ENCODE measurements at regions not wholly inside any gene's neighbourhood (a gene's known extent, or its start where the extent isn't known, plus 50 kb on each side); places are given as distances from the start of the nearest gene placed in this dataset.

- no peak for DNase-seq
- TF ChIP-seq POLR2A (IDR thresholded peaks at IDR 0.05; ENCODE audit: low read length) (no peak), GATA1 (IDR thresholded peaks at IDR 0.05; ENCODE audit: low read depth, low read length) (no peak)
Measured at GRCh38 chr4:33184657-33185290, 2464.6 kb downstream of the PCDH7 start.

- DNase-seq: no peak
- TF ChIP-seq GATA1 (IDR thresholded peaks at IDR 0.05; ENCODE audit: low read depth, low read length): no peak
- no peak for TF ChIP-seq POLR2A (IDR thresholded peaks at IDR 0.05; ENCODE audit: low read length)
Measured at GRCh38 chr4:33187035-33187434, 2466.9 kb downstream of the PCDH7 start.

GRCh38 chr4:33188733-33189132 lies 2468.6 kb downstream of the PCDH7 start:
- no peak for DNase-seq
- TF ChIP-seq GATA1 (IDR thresholded peaks at IDR 0.05; ENCODE audit: low read depth, low read length) (no peak), POLR2A (IDR thresholded peaks at IDR 0.05; ENCODE audit: low read length) (no peak)

- TF ChIP-seq POLR2A (IDR thresholded peaks at IDR 0.05; ENCODE audit: low read length): no peak
- DNase-seq: no peak
Measured at GRCh38 chr4:33189169-33189568, 2469.0 kb downstream of the PCDH7 start.

GRCh38 chr4:33193109-33193508 lies 2472.9 kb downstream of the PCDH7 start:
- DNase-seq: no peak

GRCh38 chr4:33200377-33200776 lies 2480.2 kb downstream of the PCDH7 start:
- TF ChIP-seq POLR2A (IDR thresholded peaks at IDR 0.05; ENCODE audit: low read length) (no peak), GATA1 (IDR thresholded peaks at IDR 0.05; ENCODE audit: low read depth, low read length) (no peak)
- DNase-seq: no peak

More at GRCh38 chr4:33193109-33193508, 2472.9 kb downstream of the PCDH7 start:
- TF ChIP-seq GATA1 (IDR thresholded peaks at IDR 0.05; ENCODE audit: low read depth, low read length) (no peak), POLR2A (IDR thresholded peaks at IDR 0.05; ENCODE audit: low read length) (no peak)

GRCh38 chr4:33218238-33218637 lies 2498.1 kb downstream of the PCDH7 start:
- TF ChIP-seq POLR2A (IDR thresholded peaks at IDR 0.05; ENCODE audit: low read length) (no peak), GATA1 (IDR thresholded peaks at IDR 0.05; ENCODE audit: low read depth, low read length) (no peak)

GRCh38 chr4:33226133-33226532 lies 2506.0 kb downstream of the PCDH7 start:
- DNase-seq: no peak
- TF ChIP-seq POLR2A (IDR thresholded peaks at IDR 0.05; ENCODE audit: low read length) (no peak), GATA1 (IDR thresholded peaks at IDR 0.05; ENCODE audit: low read depth, low read length) (no peak)

More at GRCh38 chr4:33218238-33218637, 2498.1 kb downstream of the PCDH7 start:
- DNase-seq: no peak

- no peak for DNase-seq
- TF ChIP-seq GATA1 (IDR thresholded peaks at IDR 0.05; ENCODE audit: low read depth, low read length) (no peak), POLR2A (IDR thresholded peaks at IDR 0.05; ENCODE audit: low read length) (no peak)
Measured at GRCh38 chr4:33226783-33227182, 2506.6 kb downstream of the PCDH7 start.

- TF ChIP-seq POLR2A (IDR thresholded peaks at IDR 0.05; ENCODE audit: low read length): no peak
- TF ChIP-seq GATA1 (IDR thresholded peaks at IDR 0.05; ENCODE audit: low read depth, low read length): no peak
- DNase-seq: no peak
Measured at GRCh38 chr4:33255094-33255493, 2534.9 kb downstream of the PCDH7 start.

- TF ChIP-seq POLR2A (IDR thresholded peaks at IDR 0.05; ENCODE audit: low read length) (no peak), GATA1 (IDR thresholded peaks at IDR 0.05; ENCODE audit: low read depth, low read length) (no peak)
- DNase-seq: no peak
Measured at GRCh38 chr4:33255507-33255906, 2535.3 kb downstream of the PCDH7 start.

GRCh38 chr4:33262824-33263223 lies 2542.7 kb downstream of the PCDH7 start:
- no peak for DNase-seq
- TF ChIP-seq GATA1 (IDR thresholded peaks at IDR 0.05; ENCODE audit: low read depth, low read length): no peak
- no peak for TF ChIP-seq POLR2A (IDR thresholded peaks at IDR 0.05; ENCODE audit: low read length)

GRCh38 chr4:33268776-33269175 lies 2548.6 kb downstream of the PCDH7 start:
- no peak for DNase-seq
- no peak for TF ChIP-seq GATA1 (IDR thresholded peaks at IDR 0.05; ENCODE audit: low read depth, low read length)
- TF ChIP-seq POLR2A (IDR thresholded peaks at IDR 0.05; ENCODE audit: low read length): no peak

GRCh38 chr4:33270403-33270802 lies 2550.2 kb downstream of the PCDH7 start:
- TF ChIP-seq GATA1 (IDR thresholded peaks at IDR 0.05; ENCODE audit: low read depth, low read length): no peak
- TF ChIP-seq POLR2A (IDR thresholded peaks at IDR 0.05; ENCODE audit: low read length): no peak
- no peak for DNase-seq

GRCh38 chr4:33272722-33273121 lies 2552.6 kb downstream of the PCDH7 start:
- no peak for TF ChIP-seq POLR2A (IDR thresholded peaks at IDR 0.05; ENCODE audit: low read length)
- no peak for TF ChIP-seq GATA1 (IDR thresholded peaks at IDR 0.05; ENCODE audit: low read depth, low read length)

More at GRCh38 chr4:33272722-33273121, 2552.6 kb downstream of the PCDH7 start:
- DNase-seq: no peak
